GM23248 (cell line): ENCODE measurements at regions not wholly inside any gene's neighbourhood (a gene's known extent, or its start where the extent isn't known, plus 50 kb on each side); places are given as distances from the start of the nearest gene placed in this dataset.

Experiments used
- DNase-seq: peaks from one replicate; pipeline ENCODE4 v3.0.0-alpha.2; 2015
- H2AFZ ChIP-seq: fragments of 200-600 bp; sonication (generic); 2 replicates; pipeline ENCODE4 v1.6.1; 2016; ENCODE audit warnings: antibody characterized with exemption
- H3F3A ChIP-seq: fragments of 200-600 bp; sonication (generic); 2 replicates; pipeline ENCODE4 v1.6.1; 2016; ENCODE audit warnings: mild to moderate bottlenecking, antibody characterized with exemption, mixed run types; ENCODE audit not compliant: insufficient read depth
- H3K27ac ChIP-seq: fragments of 200-600 bp; sonication (generic); 2 replicates; pipeline ENCODE4 v1.5.1; 2016; ENCODE audit warnings: mild to moderate bottlenecking
- H3K27me3 ChIP-seq: fragments of 200-600 bp; sonication (generic); replicated peaks from 2 replicates; pipeline ENCODE4 v1.6.1; 2016; ENCODE audit warnings: mild to moderate bottlenecking; ENCODE audit not compliant: insufficient read depth
- H3K36me3 ChIP-seq: fragments of 200-600 bp; sonication (generic); 2 replicates; pipeline ENCODE4 v1.6.1; 2016; ENCODE audit warnings: low read depth, mild to moderate bottlenecking
- H3K4me1 ChIP-seq: fragments of 200-600 bp; sonication (generic); 2 replicates; pipeline ENCODE4 v1.6.1; 2016; ENCODE audit warnings: mild to moderate bottlenecking; ENCODE audit not compliant: insufficient read depth
- H3K4me2 ChIP-seq: fragments of 200-600 bp; sonication (generic); one replicate; pipeline ENCODE4 v1.6.1; 2016; ENCODE audit warnings: mild to moderate bottlenecking; ENCODE audit not compliant: unreplicated experiment
- H3K4me3 ChIP-seq: fragments of 200-600 bp; sonication (generic); 2 replicates; pipeline ENCODE4 v1.5.1; 2016; ENCODE audit warnings: mild to moderate bottlenecking
- H3K79me2 ChIP-seq: fragments of 200-600 bp; sonication (generic); 2 replicates; pipeline ENCODE4 v1.6.1; 2016; ENCODE audit warnings: mild to moderate bottlenecking; ENCODE audit not compliant: insufficient read depth
- H3K9ac ChIP-seq: fragments of 200-600 bp; sonication (generic); 2 replicates; pipeline ENCODE4 v1.6.1; 2016; ENCODE audit warnings: mild to moderate bottlenecking
- H3K9me2 ChIP-seq: fragments of 200-600 bp; sonication (generic); 2 replicates; pipeline ENCODE4 v1.6.1; 2016; ENCODE audit warnings: mixed run types, mild to moderate bottlenecking, moderate library complexity; ENCODE audit not compliant: insufficient read depth
- H3K9me3 ChIP-seq: fragments of 200-600 bp; sonication (generic); one replicate; pipeline ENCODE4 v1.6.1; 2017; ENCODE audit warnings: low read depth
- H4K20me1 ChIP-seq: fragments of 200-600 bp; sonication (generic); 2 replicates; pipeline ENCODE4 v1.6.0; 2016; ENCODE audit not compliant: insufficient read depth
- EZH2 ChIP-seq: fragments of 200-600 bp; sonication (generic); IDR thresholded peaks from 2 replicates; pipeline ENCODE4 v1.6.1; 2018; ENCODE audit warnings: antibody characterized with exemption, mild to moderate bottlenecking; ENCODE audit not compliant: insufficient read depth, poor library complexity, severe bottlenecking
- EZH2phosphoT487 ChIP-seq: fragments of 200-600 bp; sonication (generic); IDR thresholded peaks from 2 replicates; pipeline ENCODE4 v1.6.1; 2018; ENCODE audit warnings: antibody characterized with exemption, moderate library complexity, mild to moderate bottlenecking, low read depth; ENCODE audit not compliant: insufficient read depth
- WGBS, 2 experiments: methylation state at CpG; one replicate each; pipeline ENCODE4 v1.1.6; 2015 to 2017; ENCODE audit warnings: low lambda C conversion rate in 2 of 2, low coverage in 1 of 2; ENCODE audit errors: missing lambda C conversion rate in 2 of 2; 5-methylcytosine and 5-hydroxymethylcytosine counted together
- in situ Hi-C: fragments of 300-500 bp; cut with MboI; formaldehyde crosslinking; loops from 2 replicates; pipeline ENCODE4 v1.15.0; 2020

- no peak for DNase-seq
- Histone ChIP-seq H3K27ac (no peak overlapping the region), H3K79me2 (no peaks in the 10 kb centered on the region), H3K9me2 (no peaks in the 10 kb centered on the region), H3K27me3 (no peaks in the 10 kb centered on the region), H3K4me1 (no peaks in the 10 kb centered on the region), H3K9ac (no peak overlapping the region), H3K4me3 (no peak overlapping the region), H3F3A (no peaks in the 10 kb centered on the region), H2AFZ (no peak overlapping the region), H3K4me2 (no peak overlapping the region), H4K20me1 (no peaks in the 10 kb centered on the region), H3K9me3 (no peaks in the 10 kb centered on the region), H3K36me3 (no peaks in the 10 kb centered on the region)
- in situ Hi-C loops = no loop called here
- 49 to 57% methylated on average over 2 of the region's 2 CpGs for WGBS, 2 experiments
- TF ChIP-seq EZH2phosphoT487 (no peak), EZH2 (no peak)
Measured at GRCh38 chr14:89065879-89066278, 241.4 kb downstream of the TTC8 start.

- Histone ChIP-seq H2AFZ (no peak overlapping the region), H3K9me3 (no peaks in the 10 kb centered on the region), H3K9me2 (no peaks in the 10 kb centered on the region), H3K27me3 (no peaks in the 10 kb centered on the region), H3F3A (no peaks in the 10 kb centered on the region), H3K9ac (no peak overlapping the region), H4K20me1 (no peaks in the 10 kb centered on the region), H3K36me3 (no peaks in the 10 kb centered on the region), H3K4me3 (no peak overlapping the region), H3K79me2 (no peaks in the 10 kb centered on the region), H3K27ac (no peak overlapping the region), H3K4me2 (no peak overlapping the region), H3K4me1 (no peaks in the 10 kb centered on the region)
- in situ Hi-C loops = no loop called here
- DNase-seq = no peak
- TF ChIP-seq EZH2 = no peak
- TF ChIP-seq EZH2phosphoT487 = no peak
- 69% methylated on average over 12 of the region's 12 CpGs for WGBS, 2 experiments
Measured at GRCh38 chr14:89067293-89067972, 243.0 kb downstream of the TTC8 start.

- Histone ChIP-seq H3K27ac (no peak overlapping the region), H3K9me3 (no peaks in the 10 kb centered on the region), H3K4me3 (no peak overlapping the region), H3K36me3 (no peaks in the 10 kb centered on the region), H3F3A (no peaks in the 10 kb centered on the region), H2AFZ (no peak overlapping the region), H3K4me2 (no peak overlapping the region), H3K9me2 (no peaks in the 10 kb centered on the region), H4K20me1 (no peaks in the 10 kb centered on the region), H3K4me1 (no peaks in the 10 kb centered on the region), H3K27me3 (peaks cover 20% of the 10 kb centered on the region), H3K9ac (no peak overlapping the region), H3K79me2 (no peaks in the 10 kb centered on the region)
- no peak for DNase-seq
- in situ Hi-C loops = no loop called here
- 60% methylated on average over 16 of the region's 16 CpGs for WGBS, 2 experiments
- TF ChIP-seq EZH2phosphoT487 (no peak), EZH2 (no peak)
Measured at GRCh38 chr14:89078021-89078795, 253.8 kb downstream of the TTC8 start.

GRCh38 chr14:89085231-89085731, 260.8 kb downstream of the TTC8 start:
- no peak overlapping the region for H3K27ac ChIP-seq
- no peak overlapping the region for H3K4me2 ChIP-seq
- WGBS, 2 experiments = 13 to 14% methylated on average over 12 of the region's 12 CpGs
- H3K4me3 ChIP-seq = no peak overlapping the region
- no peak overlapping the region for H3K9ac ChIP-seq
- no peaks in the 10 kb centered on the region for H3F3A ChIP-seq
- DNase-seq = peak; percentile 7
- in situ Hi-C loops = no loop called here
- H3K4me1 ChIP-seq = no peaks in the 10 kb centered on the region
- no peak for TF ChIP-seq EZH2
- TF ChIP-seq EZH2phosphoT487 = no peak
- H3K36me3 ChIP-seq = no peaks in the 10 kb centered on the region
- no peaks in the 10 kb centered on the region for H3K9me2 ChIP-seq
- H3K9me3 ChIP-seq = no peaks in the 10 kb centered on the region
- H3K79me2 ChIP-seq = no peaks in the 10 kb centered on the region
- no peak overlapping the region for H2AFZ ChIP-seq
- no peaks in the 10 kb centered on the region for H4K20me1 ChIP-seq
- H3K27me3 ChIP-seq = no peaks in the 10 kb centered on the region
